ENCODE measurements at regions not wholly inside any gene's neighbourhood (a gene's known extent, or its start where the extent isn't known, plus 50 kb on each side); places are given as distances from the start of the nearest gene placed in this dataset.

- no peak overlapping the region for H3K14ac ChIP-seq (ENCODE audit: insufficient read length)
- ChIA-PET POLR2A (ENCODE audit: partially characterized antibody) (no interaction called here), CTCF (ENCODE audit: partially characterized antibody) (no interaction called here)
- H3K4me1 ChIP-seq (replicated peaks in 1 of 4; ENCODE audit: control insufficient read depth in 3 of 4, insufficient read depth in 4 of 4, low read length in 3 of 4), result peaks cover 2 to 7% (median 4%) of the 10 kb centered on the region in 4 experiments; a peak in 4 of 7 replicates
- no peak overlapping the region for H4K8ac ChIP-seq (ENCODE audit: extremely low read depth, insufficient read depth, low read length)
- H3K79me1 ChIP-seq (ENCODE audit: low read depth, low read length), result no peaks in the 10 kb centered on the region
- H3K27me3 ChIP-seq (replicated peaks in 1 of 4; ENCODE audit: control insufficient read depth in 3 of 4, extremely low read depth in 1 of 4, insufficient read depth in 3 of 4, low read length in 3 of 4), result no peaks in the 10 kb centered on the region
- H3K36me3 ChIP-seq (ENCODE audit: control insufficient read depth in 2 of 4, insufficient read depth in 4 of 4, low read length in 3 of 4), result no peaks in the 10 kb centered on the region
- H3K27ac ChIP-seq (ENCODE audit: low read depth, low read length), result no peak overlapping the region
- H3K9me3 ChIP-seq (ENCODE audit: insufficient read depth in 2 of 2, low read depth in 1 of 2, low read length in 1 of 2), result no peaks in the 10 kb centered on the region
- no peak for FAIRE-seq
- H3K4me3 ChIP-seq (ENCODE audit: extremely low read depth in 1 of 4, insufficient read depth in 2 of 4, low read depth in 3 of 4, low read length in 4 of 4), result no peak overlapping the region
- no peak overlapping the region for H2BK15ac ChIP-seq (ENCODE audit: low read length)
- DNase-seq (ENCODE audit: low read depth in 1 of 2, low spot score in 2 of 2), result no peak
- H2BK20ac ChIP-seq (ENCODE audit: low read length), result no peak overlapping the region
- H3K18ac ChIP-seq (ENCODE audit: extremely low read depth, low read length), result no peak overlapping the region
- no peak overlapping the region for H2BK120ac ChIP-seq (replicated peaks; ENCODE audit: low read depth, low read length)
- no peaks in the 10 kb centered on the region; a peak in 1 of 4 replicates for H3K79me2 ChIP-seq (ENCODE audit: control insufficient read depth in 1 of 2, insufficient read depth in 2 of 2, low read length in 2 of 2)
- H4K5ac ChIP-seq (ENCODE audit: insufficient read length, low read depth, low read length), result no peak overlapping the region
- 97% methylated on average over 6 of the region's 6 CpGs; no CpG with 5 or more reads in 1 of the 2 experiments for WGBS, 2 experiments (ENCODE audit: extremely low coverage in 1 of 2, insufficient coverage in 1 of 2, insufficient read length in 1 of 2, insufficient replicate concordance in 2 of 2, low coverage in 1 of 2, low lambda C conversion rate in 2 of 2, missing lambda C conversion rate in 1 of 2)
- no peak overlapping the region for H2BK5ac ChIP-seq (ENCODE audit: low read depth, low read length)
- no peak overlapping the region for H3K4me2 ChIP-seq (ENCODE audit: insufficient read depth in 1 of 2, low read depth in 2 of 2, low read length in 2 of 2)
- H3K56ac ChIP-seq (replicated peaks; ENCODE audit: insufficient read length, low read depth, low read length), result no peak overlapping the region
- H3K23me2 ChIP-seq (ENCODE audit: low read depth, low read length), result peaks cover 2% of the 10 kb centered on the region; the same call in 1 of the 2 replicates
- no peak overlapping the region for H4K91ac ChIP-seq (replicated peaks; ENCODE audit: insufficient read length, low read length)
- H2BK12ac ChIP-seq (ENCODE audit: low read depth, low read length), result no peak overlapping the region
- no peak overlapping the region for H2AK5ac ChIP-seq (ENCODE audit: low read depth, low read length)
- no peak overlapping the region for H3K9ac ChIP-seq (replicated peaks in 1 of 4; ENCODE audit: extremely low read depth in 1 of 4, low read depth in 3 of 4, low read length in 3 of 4)
- no peak overlapping the region for H3K23ac ChIP-seq (ENCODE audit: insufficient read length)
- H4K20me1 ChIP-seq (replicated peaks in 1 of 2; ENCODE audit: control insufficient read depth in 1 of 2, insufficient read depth in 2 of 2, low read length in 2 of 2), result no peaks in the 10 kb centered on the region
- no peak overlapping the region for H3K4ac ChIP-seq (replicated peaks; ENCODE audit: insufficient read length, low read depth, low read length)
- no peak overlapping the region for H2AFZ ChIP-seq (ENCODE audit: low read length)
- TF ChIP-seq KDM5A (IDR thresholded peaks at IDR 0.05; ENCODE audit: low read length), result no peak
- no peak for TF ChIP-seq JUND (IDR thresholded peaks at IDR 0.05; ENCODE audit: low read length)
- no peak for TF ChIP-seq TBP (IDR thresholded peaks at IDR 0.05; ENCODE audit: low read depth, low read length)
- TF ChIP-seq KDM4A (IDR thresholded peaks at IDR 0.05; ENCODE audit: low read depth, low read length, severe bottlenecking), result no peak
- TF ChIP-seq SAP30 (IDR thresholded peaks at IDR 0.05; ENCODE audit: insufficient read depth, insufficient replicate concordance, low read length), result no peak
- TF ChIP-seq YY1 (IDR thresholded peaks at IDR 0.05; ENCODE audit: low read depth, low read length), result no peak
- no peak for TF ChIP-seq PHF8 (conservative IDR thresholded peaks at IDR 0.05; ENCODE audit: low read depth, low read length)
- TF ChIP-seq SP2 (IDR thresholded peaks at IDR 0.05; ENCODE audit: low read length), result no peak
- TF ChIP-seq CEBPB (IDR thresholded peaks at IDR 0.05; ENCODE audit: low read depth, low read length), result no peak
- no peak for TF ChIP-seq CTCF (IDR thresholded peaks at IDR 0.05; ENCODE audit: control extremely low read depth in 1 of 3, insufficient read depth in 1 of 3, low read depth in 1 of 3, low read length in 3 of 3)
- no peak for TF ChIP-seq POLR2A (IDR thresholded peaks at IDR 0.05; ENCODE audit: control extremely low read depth in 1 of 2, low read depth in 2 of 2, low read length in 2 of 2)
- no peak for TF ChIP-seq POU5F1 (IDR thresholded peaks at IDR 0.05; ENCODE audit: low read depth, low read length)
- no peak for TF ChIP-seq HDAC2 (IDR thresholded peaks at IDR 0.05; ENCODE audit: borderline replicate concordance in 1 of 2, low read depth in 2 of 2, low read length in 2 of 2)
These were observed 121.4 kb downstream of the RAB11FIP2 start for GRCh38 chr10:117925369-117925768.

All from H1 (cell line).